ENCODE measurements at regions not wholly inside any gene's neighbourhood (a gene's known extent, or its start where the extent isn't known, plus 50 kb on each side); places are given as distances from the start of the nearest gene placed in this dataset.

GRCh38 chr4:114423582-114423981, 175.0 kb upstream of the UGT8 start:
- TF ChIP-seq CTCF (conservative IDR thresholded peaks at IDR 0.05) (no peak), ZFX (IDR thresholded peaks at IDR 0.05) (no peak)
